ENCODE measurements at regions not wholly inside any gene's neighbourhood (a gene's known extent, or its start where the extent isn't known, plus 50 kb on each side); places are given as distances from the start of the nearest gene placed in this dataset.

DNA sequence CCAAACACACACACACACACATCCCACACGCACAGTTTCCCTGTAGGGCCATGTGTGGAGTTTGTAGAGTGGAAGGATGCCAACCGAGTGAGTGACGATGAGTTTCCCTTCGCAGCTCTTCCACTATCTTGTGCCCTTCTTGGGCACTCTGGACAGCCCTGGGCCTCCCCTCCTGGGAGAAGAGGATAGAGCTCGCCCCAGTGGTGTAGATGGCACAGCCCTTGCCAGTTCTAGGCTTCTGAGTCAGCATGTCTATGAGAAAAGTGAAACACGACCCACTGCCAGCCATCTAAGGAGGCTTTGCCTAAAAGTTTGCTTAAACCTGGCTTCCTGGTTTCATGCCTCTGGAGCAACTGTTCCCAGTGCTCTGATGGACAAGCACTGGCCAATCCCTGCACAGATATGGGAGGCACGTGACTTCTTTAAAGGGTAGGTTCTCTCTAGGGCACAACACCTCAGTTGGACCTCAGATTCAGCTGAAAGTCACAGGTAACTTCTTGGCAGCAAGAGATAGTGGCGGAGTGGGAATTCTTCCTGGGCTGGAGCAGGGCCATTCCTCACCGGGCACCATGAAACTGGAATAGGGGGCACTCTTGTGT is 195.9 kb upstream of the GALNT2 start:
- TF ChIP-seq, protein P1, sequence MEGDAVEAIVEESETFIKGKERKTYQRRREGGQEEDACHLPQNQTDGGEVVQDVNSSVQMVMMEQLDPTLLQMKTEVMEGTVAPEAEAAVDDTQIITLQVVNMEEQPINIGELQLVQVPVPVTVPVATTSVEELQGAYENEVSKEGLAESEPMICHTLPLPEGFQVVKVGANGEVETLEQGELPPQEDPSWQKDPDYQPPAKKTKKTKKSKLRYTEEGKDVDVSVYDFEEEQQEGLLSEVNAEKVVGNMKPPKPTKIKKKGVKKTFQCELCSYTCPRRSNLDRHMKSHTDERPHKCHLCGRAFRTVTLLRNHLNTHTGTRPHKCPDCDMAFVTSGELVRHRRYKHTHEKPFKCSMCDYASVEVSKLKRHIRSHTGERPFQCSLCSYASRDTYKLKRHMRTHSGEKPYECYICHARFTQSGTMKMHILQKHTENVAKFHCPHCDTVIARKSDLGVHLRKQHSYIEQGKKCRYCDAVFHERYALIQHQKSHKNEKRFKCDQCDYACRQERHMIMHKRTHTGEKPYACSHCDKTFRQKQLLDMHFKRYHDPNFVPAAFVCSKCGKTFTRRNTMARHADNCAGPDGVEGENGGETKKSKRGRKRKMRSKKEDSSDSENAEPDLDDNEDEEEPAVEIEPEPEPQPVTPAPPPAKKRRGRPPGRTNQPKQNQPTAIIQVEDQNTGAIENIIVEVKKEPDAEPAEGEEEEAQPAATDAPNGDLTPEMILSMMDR (IDR thresholded peaks at IDR 0.05), result no peak
- no peak for TF ChIP-seq POLR2A (IDR thresholded peaks at IDR 0.05)
